ENCODE measurements at regions not wholly inside any gene's neighbourhood (a gene's known extent, or its start where the extent isn't known, plus 50 kb on each side); places are given as distances from the start of the nearest gene placed in this dataset.

- no peak for ATAC-seq (replicated peaks in 1 of 2)
- Mint-ChIP-seq H3K27ac (no peak overlapping the region), H3K36me3 (ENCODE audit: insufficient read depth in 2 of 2) (no peaks in the 10 kb centered on the region), H3K9me3 (peaks cover 5% of the 10 kb centered on the region in 2 donors), H3K4me3 (no peak overlapping the region), H3K4me1 (ENCODE audit: low read depth) (no peaks in the 10 kb centered on the region), H3K27me3 (ENCODE audit: low read depth) (no peaks in the 10 kb centered on the region)
- no peak for DNase-seq
Observed at GRCh38 chr3:88930611-88931010, 176.8 kb upstream of the EPHA3 start.

GRCh38 chr3:88936831-88937230, 170.6 kb upstream of the EPHA3 start:
- Mint-ChIP-seq H3K9me3 (peaks cover 6 to 11% of the 10 kb centered on the region in 2 donors), H3K27ac (no peak overlapping the region), H3K27me3 (ENCODE audit: low read depth) (no peaks in the 10 kb centered on the region), H3K4me1 (ENCODE audit: low read depth) (no peaks in the 10 kb centered on the region), H3K4me3 (no peak overlapping the region), H3K36me3 (ENCODE audit: insufficient read depth in 2 of 2) (no peaks in the 10 kb centered on the region)
- ATAC-seq (replicated peaks in 1 of 2) (no peak), DNase-seq (no peak)

- ATAC-seq (replicated peaks in 1 of 2) (no peak), DNase-seq (no peak)
- H3K4me3 Mint-ChIP-seq = no peak overlapping the region
- no peaks in the 10 kb centered on the region for H3K36me3 Mint-ChIP-seq (ENCODE audit: insufficient read depth in 2 of 2)
- H3K4me1 Mint-ChIP-seq (ENCODE audit: low read depth) = no peaks in the 10 kb centered on the region
- no peak overlapping the region for H3K27ac Mint-ChIP-seq
- no peaks in the 10 kb centered on the region for H3K27me3 Mint-ChIP-seq (ENCODE audit: low read depth)
- H3K9me3 Mint-ChIP-seq = peaks cover 5 to 9% of the 10 kb centered on the region in 2 donors
Observed at GRCh38 chr3:88940296-88940695, 167.1 kb upstream of the EPHA3 start.

GRCh38 chr3:88947013-88947412, 160.4 kb upstream of the EPHA3 start:
- H3K27ac Mint-ChIP-seq = no peak overlapping the region
- no peaks in the 10 kb centered on the region for H3K36me3 Mint-ChIP-seq (ENCODE audit: insufficient read depth in 2 of 2)
- peaks cover 3 to 11% of the 10 kb centered on the region in 2 donors for H3K9me3 Mint-ChIP-seq
- DNase-seq = no peak
- ATAC-seq (replicated peaks in 1 of 2) = no peak
- H3K4me3 Mint-ChIP-seq = no peak overlapping the region
- no peaks in the 10 kb centered on the region for H3K4me1 Mint-ChIP-seq (ENCODE audit: low read depth)
- no peaks in the 10 kb centered on the region for H3K27me3 Mint-ChIP-seq (ENCODE audit: low read depth)

- ATAC-seq (replicated peaks in 1 of 2) = no peak
Observed at GRCh38 chr3:88954853-88955252, 152.6 kb upstream of the EPHA3 start.

GRCh38 chr3:88955274-88955673, 152.1 kb upstream of the EPHA3 start:
- no peak for ATAC-seq (replicated peaks in 1 of 2)
- H3K9me3 Mint-ChIP-seq = peaks cover 2 to 6% of the 10 kb centered on the region in 2 donors
- no peak overlapping the region for H3K4me3 Mint-ChIP-seq
- DNase-seq = no peak
- no peaks in the 10 kb centered on the region for H3K36me3 Mint-ChIP-seq (ENCODE audit: insufficient read depth in 2 of 2)
- no peaks in the 10 kb centered on the region for H3K27me3 Mint-ChIP-seq (ENCODE audit: low read depth)
- no peak overlapping the region for H3K27ac Mint-ChIP-seq
- no peaks in the 10 kb centered on the region for H3K4me1 Mint-ChIP-seq (ENCODE audit: low read depth)

More at GRCh38 chr3:88954853-88955252, 152.6 kb upstream of the EPHA3 start:
- Mint-ChIP-seq H3K27ac (no peak overlapping the region), H3K36me3 (ENCODE audit: insufficient read depth in 2 of 2) (no peaks in the 10 kb centered on the region), H3K27me3 (ENCODE audit: low read depth) (no peaks in the 10 kb centered on the region), H3K4me1 (ENCODE audit: low read depth) (no peaks in the 10 kb centered on the region), H3K9me3 (peaks cover 0 to 4% of the 10 kb centered on the region in 2 donors), H3K4me3 (no peak overlapping the region)
- DNase-seq = no peak

- Mint-ChIP-seq H3K27ac (no peak overlapping the region), H3K27me3 (ENCODE audit: low read depth) (no peaks in the 10 kb centered on the region), H3K4me1 (ENCODE audit: low read depth) (no peaks in the 10 kb centered on the region), H3K9me3 (peaks cover 2 to 6% of the 10 kb centered on the region in 2 donors), H3K4me3 (no peak overlapping the region), H3K36me3 (ENCODE audit: insufficient read depth in 2 of 2) (no peaks in the 10 kb centered on the region)
- ATAC-seq (replicated peaks in 1 of 2) = no peak
- DNase-seq = no peak
Observed at GRCh38 chr3:88957711-88958439, 149.5 kb upstream of the EPHA3 start.

GRCh38 chr3:88960019-88960418, 147.4 kb upstream of the EPHA3 start:
- H3K36me3 Mint-ChIP-seq (ENCODE audit: insufficient read depth in 2 of 2) = no peaks in the 10 kb centered on the region
- H3K27ac Mint-ChIP-seq = no peak overlapping the region
- H3K4me1 Mint-ChIP-seq (ENCODE audit: low read depth) = no peaks in the 10 kb centered on the region
- no peak for ATAC-seq (replicated peaks in 1 of 2)
- H3K9me3 Mint-ChIP-seq = peaks cover 4 to 9% of the 10 kb centered on the region in 2 donors
- H3K4me3 Mint-ChIP-seq = no peak overlapping the region
- H3K27me3 Mint-ChIP-seq (ENCODE audit: low read depth) = no peaks in the 10 kb centered on the region
- no peak for DNase-seq

GRCh38 chr3:88963003-88963402, 144.4 kb upstream of the EPHA3 start:
- Mint-ChIP-seq H3K9me3 (peaks cover 4 to 6% of the 10 kb centered on the region in 2 donors), H3K36me3 (ENCODE audit: insufficient read depth in 2 of 2) (no peaks in the 10 kb centered on the region), H3K4me3 (no peak overlapping the region), H3K4me1 (ENCODE audit: low read depth) (no peaks in the 10 kb centered on the region), H3K27ac (no peak overlapping the region), H3K27me3 (ENCODE audit: low read depth) (no peaks in the 10 kb centered on the region)
- no peak for DNase-seq
- no peak for ATAC-seq (replicated peaks in 1 of 2)

- no peak for ATAC-seq (replicated peaks in 1 of 2)
- Mint-ChIP-seq H3K9me3 (peaks cover 1 to 8% of the 10 kb centered on the region in 2 donors), H3K4me1 (ENCODE audit: low read depth) (no peaks in the 10 kb centered on the region), H3K4me3 (no peak overlapping the region), H3K27ac (no peak overlapping the region), H3K36me3 (ENCODE audit: insufficient read depth in 2 of 2) (peaks cover 0 to under 1% of the 10 kb centered on the region in 2 donors), H3K27me3 (ENCODE audit: low read depth) (no peaks in the 10 kb centered on the region)
- DNase-seq = no peak
Observed at GRCh38 chr3:88979760-88980159, 127.7 kb upstream of the EPHA3 start.

GRCh38 chr3:88983458-88983857, 124.0 kb upstream of the EPHA3 start:
- H3K9me3 Mint-ChIP-seq = peaks cover 3 to 6% of the 10 kb centered on the region in 2 donors
- no peak for DNase-seq
- no peak for ATAC-seq (replicated peaks in 1 of 2)

GRCh38 chr3:88984256-88984655, 123.2 kb upstream of the EPHA3 start:
- ATAC-seq (replicated peaks in 1 of 2) = no peak
- Mint-ChIP-seq H3K36me3 (ENCODE audit: insufficient read depth in 2 of 2) (no peaks in the 10 kb centered on the region), H3K27me3 (ENCODE audit: low read depth) (no peaks in the 10 kb centered on the region), H3K4me3 (no peak overlapping the region), H3K4me1 (ENCODE audit: low read depth) (no peaks in the 10 kb centered on the region), H3K9me3 (peaks cover 3 to 6% of the 10 kb centered on the region in 2 donors), H3K27ac (no peak overlapping the region)
- no peak for DNase-seq

More at GRCh38 chr3:88983458-88983857, 124.0 kb upstream of the EPHA3 start:
- Mint-ChIP-seq H3K27ac (no peak overlapping the region), H3K4me3 (no peak overlapping the region), H3K27me3 (ENCODE audit: low read depth) (no peaks in the 10 kb centered on the region), H3K4me1 (ENCODE audit: low read depth) (no peaks in the 10 kb centered on the region), H3K36me3 (ENCODE audit: insufficient read depth in 2 of 2) (no peaks in the 10 kb centered on the region)

- Mint-ChIP-seq H3K4me3 (no peak overlapping the region), H3K27me3 (ENCODE audit: low read depth) (no peaks in the 10 kb centered on the region), H3K4me1 (ENCODE audit: low read depth) (no peaks in the 10 kb centered on the region), H3K36me3 (ENCODE audit: insufficient read depth in 2 of 2) (no peaks in the 10 kb centered on the region), H3K27ac (no peak overlapping the region), H3K9me3 (peaks cover 3 to 4% of the 10 kb centered on the region in 2 donors)
- DNase-seq (no peak), ATAC-seq (replicated peaks in 1 of 2) (no peak)
Observed at GRCh38 chr3:88984832-88985231, 122.6 kb upstream of the EPHA3 start.

- ATAC-seq (replicated peaks in 1 of 2) = no peak
- H3K27me3 Mint-ChIP-seq (ENCODE audit: low read depth) = no peaks in the 10 kb centered on the region
- no peaks in the 10 kb centered on the region for H3K36me3 Mint-ChIP-seq (ENCODE audit: insufficient read depth in 2 of 2)
- H3K27ac Mint-ChIP-seq = no peak overlapping the region
- DNase-seq = no peak
- no peak overlapping the region for H3K4me3 Mint-ChIP-seq
- H3K9me3 Mint-ChIP-seq = peaks cover 3 to 4% of the 10 kb centered on the region in 2 donors
- H3K4me1 Mint-ChIP-seq (ENCODE audit: low read depth) = no peaks in the 10 kb centered on the region
Observed at GRCh38 chr3:88985491-88985890, 121.9 kb upstream of the EPHA3 start.
